CD4-positive, alpha-beta memory T cell (primary cell): ENCODE measurements at regions not wholly inside any gene's neighbourhood (a gene's known extent, or its start where the extent isn't known, plus 50 kb on each side); places are given as distances from the start of the nearest gene placed in this dataset.

Source experiments
- CTCF ChIA-PET: fragments of 350-600 bp; sonication (Branson Sonifier 250); formaldehyde crosslinking; loops from one replicate; lab custom pipeline; 2021; ENCODE audit warnings: inconsistent platforms; ENCODE audit not compliant: partially characterized antibody; lab: Charles Lee
- POLR2A ChIA-PET: fragments of 350-600 bp; sonication (Branson Sonifier 250); formaldehyde crosslinking; loops from one replicate; lab custom pipeline; 2021; ENCODE audit not compliant: partially characterized antibody; lab: Charles Lee
- DNase-seq, 5 donors: peaks; one replicate each; pipeline versions ENCODE4 v3.0.0 to v3.0.0-alpha.2; 2020 to 2022; ENCODE audit warnings: mixed read lengths in 1 of 5
- H3K27ac ChIP-seq: one replicate; pipeline ENCODE4 v1.7.0; 2013; ENCODE audit warnings: low read depth, low read length
- H3K27me3 ChIP-seq: 2 replicates; pipeline ENCODE4 v1.7.0; 2013; ENCODE audit warnings: mild to moderate bottlenecking, low read length, moderate library complexity; ENCODE audit not compliant: insufficient read depth
- H3K36me3 ChIP-seq: 2 replicates; pipeline ENCODE4 v1.7.0; 2013; ENCODE audit warnings: mild to moderate bottlenecking, low read length, moderate library complexity; ENCODE audit not compliant: insufficient read depth
- H3K4me1 ChIP-seq: 2 replicates; pipeline ENCODE4 v1.7.0; 2013; ENCODE audit warnings: mild to moderate bottlenecking, low read length, moderate library complexity; ENCODE audit not compliant: insufficient read depth
- H3K4me3 ChIP-seq, 2 donors: one replicate each; pipeline ENCODE4 v1.7.0; 2013; ENCODE audit warnings: low read length in 2 of 2, mild to moderate bottlenecking in 1 of 2
- H3K9me3 ChIP-seq, 2 donors: one replicate each; pipeline ENCODE4 v1.7.0; 2013; ENCODE audit warnings: low read length in 2 of 2, control low read depth in 1 of 2; ENCODE audit not compliant: control insufficient read depth in 1 of 2
- H3K27ac Mint-ChIP-seq, 7 donors: one replicate each; pipeline ENCODE4 v1.8.0; 2020 to 2021; ENCODE audit warnings: mixed read lengths in 7 of 7, mild to moderate bottlenecking in 6 of 7, inconsistent platforms in 3 of 7, moderate library complexity in 3 of 7
- H3K27me3 Mint-ChIP-seq, 2 donors: one replicate each; pipeline ENCODE4 v1.8.0; 2020 to 2021; ENCODE audit warnings: mixed read lengths in 2 of 2
- H3K36me3 Mint-ChIP-seq, 2 donors: one replicate each; pipeline ENCODE4 v1.8.0; 2020 to 2021; ENCODE audit warnings: mixed read lengths in 2 of 2, inconsistent platforms in 1 of 2, mild to moderate bottlenecking in 1 of 2
- H3K4me1 Mint-ChIP-seq, 4 donors: one replicate each; pipeline ENCODE4 v1.8.0; 2020 to 2021; ENCODE audit warnings: mixed read lengths in 4 of 4, mild to moderate bottlenecking in 1 of 4
- H3K4me3 Mint-ChIP-seq, 8 donors: one replicate each; pipeline ENCODE4 v1.8.0; 2020 to 2021; ENCODE audit warnings: mixed read lengths in 8 of 8, mild to moderate bottlenecking in 7 of 8, moderate library complexity in 6 of 8, inconsistent platforms in 3 of 8
- H3K9me3 Mint-ChIP-seq, 8 donors: one replicate each; pipeline ENCODE4 v1.8.0; 2020 to 2021; ENCODE audit warnings: mixed read lengths in 8 of 8, mild to moderate bottlenecking in 5 of 8, inconsistent platforms in 3 of 8, moderate library complexity in 1 of 8
- intact Hi-C: fragments of 100-400 bp; cut with micrococcal nuclease; formaldehyde crosslinking; loops from one replicate; pipeline ENCODE4 v1.15.1; 2023

DNA sequence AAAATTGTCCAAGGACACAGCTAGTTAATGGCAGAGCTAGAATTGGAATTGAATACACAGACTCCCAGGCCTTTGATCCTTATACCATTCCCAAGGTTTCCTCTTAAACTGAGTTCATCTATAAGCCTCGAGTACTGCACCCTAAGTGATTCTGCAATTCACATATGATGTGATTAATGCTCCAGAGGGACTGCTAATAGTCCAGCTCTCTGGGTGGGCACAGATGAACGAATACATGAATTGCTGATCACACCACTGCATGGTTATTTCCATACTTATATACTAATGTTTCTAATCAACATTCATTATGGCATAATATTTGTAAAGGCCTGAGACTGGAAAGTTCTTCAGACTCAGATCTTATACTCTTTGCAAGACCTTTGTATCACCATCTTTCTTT lies 101.8 kb downstream of the NUFIP1 start:
- intact Hi-C loops = no loop called here
- Mint-ChIP-seq H3K36me3 (no peaks in the 10 kb centered on the region), H3K4me1 (no peaks in the 10 kb centered on the region), H3K27ac (no peak overlapping the region), H3K4me3 (no peak overlapping the region), H3K27me3 (peaks cover 0 to 1% of the 10 kb centered on the region in 2 donors), H3K9me3 (no peaks in the 10 kb centered on the region)
- ChIA-PET CTCF (no interaction called here), POLR2A (no interaction called here)
- Histone ChIP-seq H3K4me3 (no peak overlapping the region), H3K36me3 (no peaks in the 10 kb centered on the region), H3K4me1 (no peaks in the 10 kb centered on the region), H3K9me3 (no peaks in the 10 kb centered on the region), H3K27ac (no peak overlapping the region), H3K27me3 (no peaks in the 10 kb centered on the region)
- DNase-seq = no peak

DNA sequence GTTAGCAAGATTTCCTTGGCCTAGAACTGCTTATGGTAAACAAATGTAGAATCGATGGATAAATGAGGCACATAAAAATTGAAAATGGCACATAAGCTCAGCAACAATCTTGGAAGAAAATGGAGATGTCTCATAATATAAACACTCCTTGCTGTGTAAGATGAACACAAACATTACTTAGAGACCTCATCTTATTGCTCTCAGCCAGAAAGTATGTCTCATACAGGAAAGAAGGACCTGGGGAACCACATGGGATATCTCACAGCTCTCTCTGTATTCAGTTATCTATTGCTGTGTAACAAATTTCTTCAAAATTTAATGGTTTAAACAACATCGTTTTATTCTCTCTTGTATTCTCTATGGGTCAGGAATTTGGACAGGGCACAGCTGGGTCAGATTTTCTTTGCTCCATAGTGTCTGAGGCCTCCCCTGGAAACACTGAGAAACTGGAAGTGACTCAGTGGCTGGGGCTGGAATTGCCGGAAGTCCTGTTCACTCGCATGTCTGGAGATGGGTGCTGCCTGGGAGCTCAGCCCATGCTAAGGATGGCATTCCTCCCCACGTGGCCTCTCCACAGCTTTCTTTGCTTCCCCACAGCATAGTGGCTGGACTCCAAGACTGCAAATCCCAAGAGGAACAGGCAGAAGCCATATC lies 105.1 kb downstream of the NUFIP1 start:
- H3K4me3 ChIP-seq = no peak overlapping the region
- H3K4me1 ChIP-seq = no peaks in the 10 kb centered on the region
- no peaks in the 10 kb centered on the region for H3K27me3 ChIP-seq
- no peak for DNase-seq
- ChIA-PET CTCF (no interaction called here), POLR2A (no interaction called here)
- H3K27ac ChIP-seq = no peak overlapping the region
- H3K4me3 Mint-ChIP-seq = no peak overlapping the region
- H3K36me3 Mint-ChIP-seq = no peaks in the 10 kb centered on the region
- H3K36me3 ChIP-seq = no peaks in the 10 kb centered on the region
- intact Hi-C loops = no loop called here
- H3K9me3 ChIP-seq = no peaks in the 10 kb centered on the region
- H3K4me1 Mint-ChIP-seq = no peaks in the 10 kb centered on the region
- no peaks in the 10 kb centered on the region for H3K9me3 Mint-ChIP-seq
- H3K27ac Mint-ChIP-seq = no peak overlapping the region
- H3K27me3 Mint-ChIP-seq = peaks cover 0 to 1% of the 10 kb centered on the region in 2 donors

DNA sequence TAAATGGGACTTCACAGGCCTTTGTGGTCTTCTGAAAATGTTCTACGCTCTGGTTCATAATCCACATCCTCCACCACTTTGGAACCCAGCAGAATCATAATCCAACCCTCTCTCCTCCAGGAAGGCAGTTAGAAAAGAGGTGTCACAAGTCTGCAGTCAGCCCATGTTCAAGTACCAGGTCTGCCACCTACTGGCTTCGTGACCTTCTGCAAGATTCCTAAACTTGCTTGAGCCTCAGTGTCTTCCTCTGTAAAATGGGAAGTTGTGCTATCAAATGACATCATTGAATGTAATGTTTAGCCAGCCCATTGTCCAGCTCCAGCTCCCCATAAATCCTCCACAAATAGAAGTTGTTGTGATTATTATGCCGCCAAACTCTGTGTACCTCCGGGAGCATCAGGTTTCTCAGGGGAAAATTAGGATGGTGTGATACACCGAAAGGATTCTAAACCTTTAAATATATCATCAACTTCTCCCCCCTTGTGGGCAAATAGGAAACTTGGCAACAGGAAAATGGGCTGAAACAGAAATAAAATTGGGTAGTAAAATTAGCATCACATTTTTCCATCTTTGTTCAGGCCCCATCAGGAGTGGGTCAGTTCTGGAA lies 109.7 kb downstream of the NUFIP1 start:
- intact Hi-C loops = loop anchor here (1.0 kb wide), 1 partner anchor 396 kb away; no protein-coding TSS in a partner anchor
- Histone ChIP-seq H3K27me3 (no peaks in the 10 kb centered on the region), H3K36me3 (no peaks in the 10 kb centered on the region), H3K9me3 (no peaks in the 10 kb centered on the region), H3K4me3 (no peak overlapping the region), H3K4me1 (no peaks in the 10 kb centered on the region), H3K27ac (no peak overlapping the region)
- Mint-ChIP-seq H3K4me3 (no peak overlapping the region), H3K36me3 (no peaks in the 10 kb centered on the region), H3K27me3 (peaks cover 3 to 6% of the 10 kb centered on the region in 2 donors), H3K9me3 (peaks cover 0 to 8% (median 4%) of the 10 kb centered on the region in 8 donors), H3K27ac (peak overlapping the region in 2 of 7 donors; percentile 30 to 58), H3K4me1 (no peaks in the 10 kb centered on the region)
- CTCF ChIA-PET = interaction anchor here (1.2 kb wide), 1 partner anchor 404 kb away, joined by 3 read pairs; no protein-coding TSS in a partner anchor
- no peak for DNase-seq
- POLR2A ChIA-PET = no interaction called here

DNA sequence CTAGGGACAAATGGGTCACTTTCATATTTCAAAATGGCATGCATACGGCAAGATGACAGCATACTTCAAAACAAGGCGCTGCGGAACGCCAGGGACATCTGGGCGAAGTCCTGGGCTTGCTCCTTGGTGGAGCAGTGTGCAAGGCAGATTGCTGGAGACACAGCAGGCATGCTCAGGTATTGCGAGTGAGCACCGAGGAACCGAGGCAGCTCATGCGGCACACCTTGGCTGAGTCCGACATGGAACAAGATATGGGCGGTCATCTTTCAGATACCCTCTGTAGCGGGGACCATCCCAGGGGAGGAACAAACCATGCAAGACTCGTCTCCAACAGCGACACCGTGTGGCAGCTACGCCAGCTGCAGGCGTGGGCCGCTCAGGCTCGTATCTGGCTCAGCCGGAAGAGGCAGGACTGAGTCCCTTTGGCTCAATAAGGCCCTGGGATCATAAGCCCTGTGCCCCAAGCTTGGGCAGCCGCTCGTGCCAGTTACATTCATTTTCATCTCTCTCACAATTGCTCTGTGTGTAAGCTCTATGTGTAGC lies 112.4 kb downstream of the NUFIP1 start:
- Mint-ChIP-seq H3K4me1 (no peaks in the 10 kb centered on the region), H3K9me3 (peaks cover 0 to 8% (median 4%) of the 10 kb centered on the region in 8 donors), H3K27me3 (peaks cover 3 to 13% of the 10 kb centered on the region in 2 donors), H3K27ac (no peak overlapping the region), H3K4me3 (no peak overlapping the region), H3K36me3 (no peaks in the 10 kb centered on the region)
- Histone ChIP-seq H3K9me3 (no peaks in the 10 kb centered on the region), H3K4me1 (no peaks in the 10 kb centered on the region), H3K27ac (no peak overlapping the region), H3K4me3 (no peak overlapping the region), H3K36me3 (no peaks in the 10 kb centered on the region), H3K27me3 (no peaks in the 10 kb centered on the region)
- ChIA-PET CTCF (no interaction called here), POLR2A (no interaction called here)
- DNase-seq = no peak
- intact Hi-C loops = no loop called here

DNA sequence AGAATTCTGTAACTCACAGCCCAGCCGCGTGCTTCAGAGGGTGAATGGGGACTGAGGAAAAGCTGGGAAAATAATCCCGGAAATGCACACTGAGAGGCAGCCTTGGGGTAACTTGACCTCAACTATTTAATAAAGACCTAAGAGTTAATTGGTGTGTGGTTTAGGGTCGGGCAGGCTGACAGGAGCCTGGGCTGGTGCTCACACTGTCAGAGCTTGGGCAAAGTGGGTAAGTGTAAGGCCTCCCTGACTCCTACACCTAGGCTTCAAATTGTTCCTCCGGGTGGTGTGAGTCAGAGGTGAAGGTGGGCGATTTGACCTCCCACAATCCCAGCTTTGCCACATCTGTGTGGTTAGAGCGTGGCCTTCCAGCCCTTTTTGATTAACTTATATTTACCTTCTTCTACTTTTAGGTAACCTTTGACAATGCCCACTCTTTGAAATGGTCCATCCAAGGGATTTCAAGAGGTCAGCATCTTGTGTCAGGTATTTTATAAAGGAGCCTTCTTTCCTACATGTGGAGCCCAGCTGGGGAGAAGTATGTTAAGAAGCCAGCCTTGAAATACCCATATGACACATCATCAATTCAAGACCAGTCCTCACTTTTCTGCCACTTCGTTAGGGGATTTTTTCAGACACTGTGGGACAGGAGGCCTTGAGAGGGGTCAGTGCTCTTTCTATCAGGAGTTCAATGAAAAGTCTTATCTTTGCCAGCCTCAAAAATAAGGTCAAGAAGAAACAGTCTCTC lies 114.2 kb downstream of the NUFIP1 start:
- Histone ChIP-seq H3K9me3 (no peaks in the 10 kb centered on the region), H3K27ac (no peak overlapping the region), H3K27me3 (no peaks in the 10 kb centered on the region), H3K4me3 (no peak overlapping the region), H3K4me1 (no peaks in the 10 kb centered on the region), H3K36me3 (no peaks in the 10 kb centered on the region)
- Mint-ChIP-seq H3K36me3 (no peaks in the 10 kb centered on the region), H3K4me1 (no peaks in the 10 kb centered on the region), H3K4me3 (no peak overlapping the region), H3K9me3 (peaks cover 0 to 8% (median 4%) of the 10 kb centered on the region in 8 donors), H3K27ac (no peak overlapping the region), H3K27me3 (peaks cover 9 to 20% of the 10 kb centered on the region in 2 donors)
- ChIA-PET POLR2A (no interaction called here), CTCF (no interaction called here)
- no peak for DNase-seq
- intact Hi-C loops = no loop called here

DNA sequence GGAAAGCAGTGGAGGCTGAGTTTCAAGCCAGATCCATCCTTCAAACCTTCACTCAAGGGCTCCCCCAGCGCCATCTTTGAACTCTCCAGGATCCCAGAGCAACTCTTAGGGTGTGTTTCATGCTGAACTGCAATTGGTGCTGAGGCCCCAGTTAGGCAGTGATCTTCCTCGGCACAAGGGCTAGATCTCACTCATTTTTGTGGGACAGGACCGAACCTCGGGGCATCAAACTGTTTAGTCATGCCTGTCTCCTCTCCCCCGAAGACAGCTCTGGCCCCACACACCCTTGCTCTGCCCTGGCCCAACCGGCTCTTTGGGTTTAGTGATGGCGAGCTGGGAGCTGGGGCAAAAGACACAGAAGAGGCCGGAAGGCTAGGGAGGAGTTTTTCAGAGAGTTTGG lies 115.1 kb downstream of the NUFIP1 start:
- no peaks in the 10 kb centered on the region for H3K4me1 ChIP-seq
- no peaks in the 10 kb centered on the region for H3K36me3 ChIP-seq
- no peak overlapping the region for H3K4me3 ChIP-seq
- Mint-ChIP-seq H3K9me3 (peaks cover 0 to 8% (median 4%) of the 10 kb centered on the region in 8 donors), H3K27me3 (peaks cover 9 to 20% of the 10 kb centered on the region in 2 donors), H3K4me1 (no peaks in the 10 kb centered on the region), H3K4me3 (no peak overlapping the region), H3K27ac (no peak overlapping the region), H3K36me3 (no peaks in the 10 kb centered on the region)
- CTCF ChIA-PET = no interaction called here
- no peak for DNase-seq
- H3K9me3 ChIP-seq = no peaks in the 10 kb centered on the region
- intact Hi-C loops = no loop called here
- H3K27me3 ChIP-seq = no peaks in the 10 kb centered on the region
- POLR2A ChIA-PET = no interaction called here
- H3K27ac ChIP-seq = no peak overlapping the region

DNA sequence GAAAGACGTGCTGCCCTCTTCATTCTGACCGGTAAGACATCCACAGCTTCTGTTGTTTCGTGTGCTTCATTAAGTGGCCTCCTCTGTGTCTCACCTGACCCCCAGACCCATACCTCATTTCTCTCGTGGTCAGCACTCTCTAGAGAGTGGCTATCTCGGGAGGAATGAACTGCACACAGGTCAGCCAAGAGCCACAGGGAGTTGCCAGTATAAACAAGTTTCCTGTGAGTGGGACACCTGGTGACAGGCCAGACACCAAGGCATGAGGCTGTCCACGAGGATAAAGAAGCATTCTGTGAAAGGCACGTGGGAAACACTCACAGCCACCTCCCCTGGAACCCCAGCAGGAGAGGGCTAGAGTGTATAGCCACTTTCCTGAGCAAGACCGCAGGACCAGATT lies 115.8 kb downstream of the NUFIP1 start:
- CTCF ChIA-PET = no interaction called here
- H3K27me3 Mint-ChIP-seq = peaks cover 9 to 24% of the 10 kb centered on the region in 2 donors

More for the DNA sequence above, 115.8 kb downstream of the NUFIP1 start:
- no peaks in the 10 kb centered on the region for H3K36me3 ChIP-seq
- H3K27ac ChIP-seq = no peak overlapping the region
- Mint-ChIP-seq H3K9me3 (peaks cover 0 to 8% (median 4%) of the 10 kb centered on the region in 8 donors), H3K4me3 (no peak overlapping the region), H3K36me3 (no peaks in the 10 kb centered on the region), H3K4me1 (no peaks in the 10 kb centered on the region), H3K27ac (no peak overlapping the region)
- intact Hi-C loops = no loop called here
- H3K4me1 ChIP-seq = no peaks in the 10 kb centered on the region
- DNase-seq = no peak
- no peaks in the 10 kb centered on the region for H3K9me3 ChIP-seq
- H3K4me3 ChIP-seq = no peak overlapping the region
- H3K27me3 ChIP-seq = no peaks in the 10 kb centered on the region
- POLR2A ChIA-PET = no interaction called here
